ENCODE measurements at regions not wholly inside any gene's neighbourhood (a gene's known extent, or its start where the extent isn't known, plus 50 kb on each side); places are given as distances from the start of the nearest gene placed in this dataset.

DNA sequence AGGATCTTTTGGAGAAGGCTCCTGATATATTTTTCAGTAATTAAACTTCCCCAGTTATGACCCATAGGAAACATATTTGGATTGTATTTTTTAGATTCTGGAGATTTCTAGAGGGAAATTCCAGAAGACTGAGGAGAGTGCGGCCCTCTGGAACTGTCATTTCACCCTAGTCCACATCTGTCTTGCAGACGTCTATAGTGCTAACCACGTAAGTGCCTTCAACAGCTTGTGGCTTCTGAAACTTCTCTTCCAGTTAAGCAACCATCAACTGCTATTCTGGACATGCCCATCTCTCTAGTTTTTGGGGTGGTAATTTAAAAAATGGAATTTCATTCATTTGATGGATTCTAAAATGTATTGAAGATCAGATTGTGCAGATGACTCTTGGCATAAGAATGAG lies 1098.8 kb downstream of the TMEM121 start:
- TF ChIP-seq EP300 (IDR thresholded peaks at IDR 0.05; ENCODE audit: low read depth), result no peak
- TF ChIP-seq, protein P1, sequence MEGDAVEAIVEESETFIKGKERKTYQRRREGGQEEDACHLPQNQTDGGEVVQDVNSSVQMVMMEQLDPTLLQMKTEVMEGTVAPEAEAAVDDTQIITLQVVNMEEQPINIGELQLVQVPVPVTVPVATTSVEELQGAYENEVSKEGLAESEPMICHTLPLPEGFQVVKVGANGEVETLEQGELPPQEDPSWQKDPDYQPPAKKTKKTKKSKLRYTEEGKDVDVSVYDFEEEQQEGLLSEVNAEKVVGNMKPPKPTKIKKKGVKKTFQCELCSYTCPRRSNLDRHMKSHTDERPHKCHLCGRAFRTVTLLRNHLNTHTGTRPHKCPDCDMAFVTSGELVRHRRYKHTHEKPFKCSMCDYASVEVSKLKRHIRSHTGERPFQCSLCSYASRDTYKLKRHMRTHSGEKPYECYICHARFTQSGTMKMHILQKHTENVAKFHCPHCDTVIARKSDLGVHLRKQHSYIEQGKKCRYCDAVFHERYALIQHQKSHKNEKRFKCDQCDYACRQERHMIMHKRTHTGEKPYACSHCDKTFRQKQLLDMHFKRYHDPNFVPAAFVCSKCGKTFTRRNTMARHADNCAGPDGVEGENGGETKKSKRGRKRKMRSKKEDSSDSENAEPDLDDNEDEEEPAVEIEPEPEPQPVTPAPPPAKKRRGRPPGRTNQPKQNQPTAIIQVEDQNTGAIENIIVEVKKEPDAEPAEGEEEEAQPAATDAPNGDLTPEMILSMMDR (IDR thresholded peaks at IDR 0.05), result no peak
